Myocyte (in vitro differentiated cells): ENCODE measurements at regions not wholly inside any gene's neighbourhood (a gene's known extent, or its start where the extent isn't known, plus 50 kb on each side); places are given as distances from the start of the nearest gene placed in this dataset.
A peak's percentile ranks its signal among the peaks of the same experiment; 100 is the strongest.
"Not testable (repeated sequence)": the region's sequence is repeated elsewhere in the genome, so short reads cannot be mapped to it uniquely, and the experiment has no call there.

ENCODE experiments used
- DNase-seq: peaks from one replicate; pipeline ENCODE4 v3.0.0-alpha.2; 2012; ENCODE audit warnings: low read depth

DNA sequence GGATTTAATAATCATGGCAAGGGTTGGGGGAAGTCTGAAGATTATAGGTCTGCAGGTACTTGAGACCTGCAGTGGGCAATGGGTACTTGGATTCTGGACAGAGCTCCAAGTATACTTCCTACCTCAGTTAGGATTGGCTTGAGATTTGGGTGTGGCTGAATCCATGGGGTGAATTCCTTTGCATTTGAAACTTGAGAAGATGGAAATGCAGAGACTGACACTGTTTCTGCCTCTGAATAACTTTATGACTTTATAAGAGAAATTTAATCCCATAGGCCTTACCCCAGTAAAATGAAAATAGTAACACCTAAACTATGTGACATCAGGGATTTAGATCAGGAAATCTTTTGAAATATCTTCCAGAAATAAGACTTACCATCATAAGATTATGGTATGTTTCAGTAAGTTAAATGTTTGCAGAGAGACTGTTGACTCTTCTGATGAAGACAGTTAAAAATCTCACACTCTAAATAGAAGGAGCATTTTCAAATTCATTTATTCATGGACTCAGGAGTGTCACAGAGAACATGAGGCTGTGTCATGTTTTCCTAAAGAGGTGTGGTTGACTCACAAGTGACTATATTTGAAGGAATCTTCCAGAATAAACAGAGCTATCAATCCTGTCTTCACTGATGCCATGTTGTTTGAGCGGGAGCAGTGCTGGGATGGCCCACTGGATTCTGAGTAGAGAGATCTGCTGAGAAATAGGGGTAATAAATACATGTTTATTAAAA, 513.5 kb upstream of the NR3C2 start:
- DNase-seq: no peak

DNA sequence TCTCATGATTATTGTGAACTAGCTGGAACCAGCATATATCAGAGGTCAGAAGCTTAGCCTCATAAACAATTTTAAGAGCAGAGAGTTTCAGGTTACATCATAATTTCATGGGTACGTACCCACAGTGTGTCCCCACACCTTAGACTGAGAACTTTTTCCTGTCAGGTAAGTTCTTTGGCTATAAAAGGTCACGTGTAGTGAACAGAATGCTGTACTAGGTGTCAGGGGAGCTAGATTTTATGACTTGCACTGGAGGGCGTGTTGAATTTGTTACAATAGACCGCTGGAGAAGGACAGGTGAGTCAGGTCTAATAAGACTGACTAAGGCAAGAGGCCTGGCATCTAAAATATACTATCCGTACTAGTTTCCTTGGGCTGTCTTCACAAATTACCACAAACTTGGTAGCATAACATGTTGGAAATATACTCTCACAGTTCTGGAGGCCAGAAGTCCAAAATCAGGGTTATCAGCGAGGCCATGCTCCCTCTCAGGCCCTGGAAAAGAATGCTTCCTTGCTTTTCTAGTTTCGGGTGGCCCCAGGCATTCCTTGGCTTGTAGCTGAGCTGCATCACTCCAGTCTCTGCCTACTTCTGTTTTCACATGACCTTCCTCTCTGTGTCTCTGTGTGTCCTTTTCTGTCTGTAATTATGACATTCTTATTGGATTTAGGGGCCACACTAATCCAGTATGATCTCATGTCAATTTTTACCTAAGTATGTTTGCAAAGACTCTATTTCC, 512.0 kb upstream of the NR3C2 start:
- no peak for DNase-seq

DNA sequence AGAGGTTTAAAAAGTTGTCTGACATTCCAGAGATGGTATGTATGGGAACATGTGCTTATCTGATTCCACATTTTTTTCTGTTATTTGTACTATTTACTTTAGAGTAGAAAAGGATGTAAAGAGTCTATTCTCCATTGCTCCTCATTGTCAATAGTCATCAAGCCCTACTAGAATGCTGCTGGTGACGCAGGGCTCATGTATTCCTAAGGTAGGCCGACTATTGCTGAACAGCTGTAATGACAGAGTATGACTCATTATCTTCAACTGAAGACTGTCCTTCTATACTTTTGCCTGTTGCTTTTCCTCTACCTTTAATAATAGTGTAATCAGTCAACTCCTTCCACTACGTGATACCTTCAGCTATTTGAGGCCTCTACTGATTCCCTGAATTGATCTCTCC, 509.1 kb upstream of the NR3C2 start:
- DNase-seq: peak; percentile 52

DNA sequence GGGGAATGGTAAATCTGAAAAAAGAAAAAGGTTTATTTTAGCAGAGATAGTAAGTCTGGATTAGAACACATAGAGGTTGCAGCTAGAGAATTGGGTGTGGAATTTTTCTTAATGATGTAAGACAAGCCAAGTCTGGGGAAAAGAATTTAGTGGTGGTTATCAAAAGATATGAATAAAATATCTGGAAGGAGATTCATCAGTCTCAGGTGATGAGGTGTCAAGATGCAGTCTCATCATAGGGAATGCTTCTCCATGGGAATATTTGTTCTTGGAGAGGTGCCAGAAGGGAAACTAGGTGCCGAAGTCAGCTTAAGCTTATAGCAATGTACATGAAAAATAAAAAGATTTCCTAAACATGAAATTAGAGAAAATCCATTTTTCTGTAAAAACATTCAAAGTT, 504.1 kb upstream of the NR3C2 start:
- DNase-seq: no peak

- DNase-seq: no peak
These were observed 502.6 kb upstream of the NR3C2 start for GRCh38 chr4:148944839-148945219.

GRCh38 chr4:148944136-148944838, 502.1 kb upstream of the NR3C2 start:
- no peak for DNase-seq

GRCh38 chr4:148934926-148935578, 492.8 kb upstream of the NR3C2 start:
- no peak for DNase-seq

DNA sequence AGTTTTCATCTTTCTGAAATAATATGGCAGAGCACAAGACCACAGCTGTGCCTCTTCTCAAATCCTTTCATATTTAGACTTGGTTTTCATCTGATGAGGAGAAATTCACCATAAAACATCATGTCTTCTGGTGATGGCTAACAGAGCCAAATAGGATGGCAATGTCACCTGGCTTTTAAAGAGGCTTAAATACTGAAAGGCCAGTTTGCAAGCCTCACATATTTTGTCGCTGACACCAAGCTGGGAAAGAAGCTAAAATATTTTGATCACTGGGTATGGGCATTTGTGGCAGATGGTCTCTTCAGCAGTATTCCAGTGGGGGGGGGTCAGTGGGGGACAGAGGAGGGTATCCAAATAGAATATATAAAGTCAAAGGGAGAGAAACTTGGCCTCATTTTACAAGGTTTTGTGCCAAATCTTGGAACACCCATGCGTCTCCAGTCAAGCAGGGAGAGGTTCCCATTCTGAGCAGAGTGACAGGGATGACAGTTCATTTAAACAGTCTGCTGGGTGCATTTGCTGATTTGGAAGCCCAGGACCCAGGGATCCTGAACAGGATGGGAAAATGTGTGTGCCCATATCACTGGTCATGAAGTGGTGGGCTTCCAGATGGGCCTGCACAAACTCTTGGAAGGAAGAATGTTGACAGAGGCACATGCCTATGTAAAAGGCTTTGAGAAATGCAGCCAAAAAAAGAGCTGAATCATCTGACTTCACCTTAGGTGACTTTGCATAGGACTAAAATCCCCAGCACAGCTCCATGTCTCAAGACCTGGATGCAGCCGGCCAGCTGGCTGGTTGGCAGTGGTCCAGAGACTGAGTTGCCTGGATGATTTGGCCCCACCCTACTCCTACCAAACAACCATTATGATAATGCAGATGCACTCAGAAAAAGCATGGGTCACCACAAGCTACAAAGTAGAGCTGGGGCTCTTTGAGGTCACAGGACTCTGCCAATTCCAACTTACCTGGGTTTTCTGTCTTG, 484.4 kb upstream of the NR3C2 start:
- DNase-seq: peak; percentile 87

- no peak for DNase-seq
These were observed 481.7 kb upstream of the NR3C2 start for GRCh38 chr4:148923881-148924280.

DNA sequence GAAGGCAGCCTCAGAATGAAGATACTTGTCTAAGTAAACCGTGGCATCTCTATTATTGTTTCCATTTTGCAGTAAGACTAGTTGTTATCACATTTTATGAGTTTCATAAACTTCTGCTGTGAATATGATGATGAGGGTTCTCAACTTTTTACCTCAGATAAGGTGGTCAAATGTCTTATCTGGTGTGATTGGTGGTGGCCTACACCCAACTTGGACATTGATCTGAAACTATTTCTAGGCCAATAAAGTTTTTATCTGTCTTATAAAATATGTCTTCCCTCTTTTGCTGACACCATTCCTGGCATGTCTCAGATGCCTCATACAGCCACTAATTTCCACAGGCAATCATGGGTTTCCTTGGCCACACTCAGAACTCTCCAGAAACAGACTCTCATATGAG, 480.3 kb upstream of the NR3C2 start:
- peak; percentile 9 for DNase-seq

GRCh38 chr4:148914734-148915133, 472.5 kb upstream of the NR3C2 start:
- no peak for DNase-seq

- no peak for DNase-seq
These were observed 472.1 kb upstream of the NR3C2 start for GRCh38 chr4:148914301-148914700.

DNA sequence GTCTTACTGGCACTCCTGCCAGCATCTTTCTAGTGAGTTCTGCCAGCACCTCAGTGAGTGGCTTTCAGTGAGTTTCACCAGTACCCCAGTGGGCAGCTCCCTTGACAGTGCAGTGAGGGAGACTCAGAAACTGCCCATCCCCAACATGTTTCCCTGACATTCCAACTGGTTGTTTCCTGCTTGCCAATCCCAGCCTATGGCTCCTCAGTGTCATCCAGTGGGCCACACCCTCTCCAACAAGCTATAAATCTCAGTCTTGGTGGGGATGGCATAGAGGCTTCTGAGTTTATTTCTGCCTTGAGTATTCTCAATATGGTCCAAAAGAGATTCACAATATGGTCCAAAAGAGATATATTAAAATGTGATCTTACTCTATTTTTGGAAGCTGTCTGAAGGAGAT, 461.2 kb upstream of the NR3C2 start:
- no peak for DNase-seq

GRCh38 chr4:148901075-148901705, 459.0 kb upstream of the NR3C2 start:
- no peak for DNase-seq

DNA sequence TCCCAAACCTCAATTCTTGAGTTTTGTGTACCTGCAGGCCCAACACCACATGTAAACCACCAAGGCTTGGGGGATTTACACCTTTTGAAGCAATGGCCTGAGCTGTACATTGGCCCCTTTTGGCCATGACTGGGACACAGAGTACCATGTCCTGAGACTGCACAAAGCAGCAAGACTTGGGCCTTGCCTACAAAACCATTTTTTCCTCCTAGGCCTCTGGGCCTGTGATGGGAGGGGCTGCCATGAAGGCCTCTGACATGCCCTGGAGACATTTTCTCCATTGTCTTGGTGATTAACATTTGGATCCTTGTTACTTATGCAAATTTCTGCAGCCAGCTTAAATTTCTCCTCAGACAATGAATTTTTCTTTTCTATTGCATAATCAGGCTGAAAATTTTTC, 455.9 kb upstream of the NR3C2 start:
- DNase-seq: not testable (repeated sequence)

- no peak for DNase-seq
These were observed 450.9 kb upstream of the NR3C2 start for GRCh38 chr4:148893095-148893494.

GRCh38 chr4:148883891-148884290, 441.7 kb upstream of the NR3C2 start:
- no peak for DNase-seq

GRCh38 chr4:148883435-148883834, 441.2 kb upstream of the NR3C2 start:
- no peak for DNase-seq

- no peak for DNase-seq
These were observed 439.8 kb upstream of the NR3C2 start for GRCh38 chr4:148881860-148882643.
